ENCODE measurements at regions not wholly inside any gene's neighbourhood (a gene's known extent, or its start where the extent isn't known, plus 50 kb on each side); places are given as distances from the start of the nearest gene placed in this dataset.

- no peaks in the 10 kb centered on the region for H3K9me2 ChIP-seq (replicated peaks; ENCODE audit: control insufficient read depth, low read length)
- no peaks in the 10 kb centered on the region for H3K9me3 ChIP-seq (ENCODE audit: control insufficient read depth, insufficient read depth, low read length)
- TF ChIP-seq EZH2phosphoT487 (IDR thresholded peaks at IDR 0.05; ENCODE audit: borderline replicate concordance, low read length) (no peak), CTCF (IDR thresholded peaks at IDR 0.05; ENCODE audit: low read depth, low read length, poor library complexity, severe bottlenecking) (no peak)
- H3F3A ChIP-seq (ENCODE audit: control insufficient read depth, insufficient read depth), result no peaks in the 10 kb centered on the region
- no peak overlapping the region for H3K4me3 ChIP-seq (ENCODE audit: low read length)
- H3K4me2 ChIP-seq (ENCODE audit: low read length), result no peak overlapping the region
- no peaks in the 10 kb centered on the region for H3K79me2 ChIP-seq (ENCODE audit: control insufficient read depth, low read length)
- no peaks in the 10 kb centered on the region for H3K4me1 ChIP-seq (ENCODE audit: control insufficient read depth, low read length)
- H4K20me1 ChIP-seq (ENCODE audit: control insufficient read depth, insufficient read depth, low read depth, low read length), result no peaks in the 10 kb centered on the region
- H3K36me3 ChIP-seq (ENCODE audit: control insufficient read depth, low read length), result no peaks in the 10 kb centered on the region
- H3K27me3 ChIP-seq (ENCODE audit: control insufficient read depth, low read length), result peaks cover 22% of the 10 kb centered on the region; the same call in 1 of the 2 replicates
- no peak overlapping the region for H3K27ac ChIP-seq (ENCODE audit: low read depth, low read length)
These were observed 671.2 kb downstream of the MATN1 start for GRCh38 chr1:30052178-30052577.

GRCh38 chr1:30051777-30052176, 671.6 kb downstream of the MATN1 start:
- Histone ChIP-seq H3K4me1 (ENCODE audit: control insufficient read depth, low read length) (no peaks in the 10 kb centered on the region), H3K36me3 (ENCODE audit: control insufficient read depth, low read length) (no peaks in the 10 kb centered on the region), H3K9me3 (ENCODE audit: control insufficient read depth, insufficient read depth, low read length) (no peaks in the 10 kb centered on the region), H3K4me3 (ENCODE audit: low read length) (no peak overlapping the region), H3K79me2 (ENCODE audit: control insufficient read depth, low read length) (no peaks in the 10 kb centered on the region), H3K27ac (ENCODE audit: low read depth, low read length) (no peak overlapping the region), H3F3A (ENCODE audit: control insufficient read depth, insufficient read depth) (no peaks in the 10 kb centered on the region), H3K4me2 (ENCODE audit: low read length) (no peak overlapping the region), H3K9me2 (replicated peaks; ENCODE audit: control insufficient read depth, low read length) (no peaks in the 10 kb centered on the region), H4K20me1 (ENCODE audit: control insufficient read depth, insufficient read depth, low read depth, low read length) (no peaks in the 10 kb centered on the region), H3K27me3 (ENCODE audit: control insufficient read depth, low read length) (peaks cover 22% of the 10 kb centered on the region; the same call in 1 of the 2 replicates)
- TF ChIP-seq CTCF (IDR thresholded peaks at IDR 0.05; ENCODE audit: low read depth, low read length, poor library complexity, severe bottlenecking), result no peak
- no peak for TF ChIP-seq EZH2phosphoT487 (IDR thresholded peaks at IDR 0.05; ENCODE audit: borderline replicate concordance, low read length)

GRCh38 chr1:30049748-30050296, 673.6 kb downstream of the MATN1 start:
- peaks cover 17% of the 10 kb centered on the region; the same call in 1 of the 2 replicates for H3K27me3 ChIP-seq (ENCODE audit: control insufficient read depth, low read length)
- no peaks in the 10 kb centered on the region for H3K36me3 ChIP-seq (ENCODE audit: control insufficient read depth, low read length)
- TF ChIP-seq CTCF (IDR thresholded peaks at IDR 0.05; ENCODE audit: low read depth, low read length, poor library complexity, severe bottlenecking) (no peak), EZH2phosphoT487 (IDR thresholded peaks at IDR 0.05; ENCODE audit: borderline replicate concordance, low read length) (no peak)
- H3F3A ChIP-seq (ENCODE audit: control insufficient read depth, insufficient read depth), result no peaks in the 10 kb centered on the region
- no peaks in the 10 kb centered on the region for H3K9me2 ChIP-seq (replicated peaks; ENCODE audit: control insufficient read depth, low read length)
- no peaks in the 10 kb centered on the region for H3K9me3 ChIP-seq (ENCODE audit: control insufficient read depth, insufficient read depth, low read length)
- H3K4me1 ChIP-seq (ENCODE audit: control insufficient read depth, low read length), result no peaks in the 10 kb centered on the region
- H4K20me1 ChIP-seq (ENCODE audit: control insufficient read depth, insufficient read depth, low read depth, low read length), result no peaks in the 10 kb centered on the region
- H3K27ac ChIP-seq (ENCODE audit: low read depth, low read length), result no peak overlapping the region
- H3K4me2 ChIP-seq (ENCODE audit: low read length), result no peak overlapping the region
- no peak overlapping the region for H3K4me3 ChIP-seq (ENCODE audit: low read length)
- H3K79me2 ChIP-seq (ENCODE audit: control insufficient read depth, low read length), result no peaks in the 10 kb centered on the region
